Breast epithelium (tissue), 4 donors: ENCODE measurements at regions not wholly inside any gene's neighbourhood (a gene's known extent, or its start where the extent isn't known, plus 50 kb on each side); places are given as distances from the start of the nearest gene placed in this dataset.

ENCODE experiments used
- DNase-seq, 2 donors: peaks; one replicate each; pipeline ENCODE4 v3.0.0-alpha.2; 2019; ENCODE audit warnings: low spot score in 2 of 2
- H3K27ac ChIP-seq, 2 donors: fragments of 200-600 bp; sonication (generic) in 1 of 2; one replicate each; pipeline ENCODE4 v1.5.1; 2016 to 2019; ENCODE audit warnings: mild to moderate bottlenecking in 1 of 2
- H3K27me3 ChIP-seq, 2 donors: fragments of 200-600 bp; sonication (generic) in 1 of 2; one replicate each; pipeline versions ENCODE4 v1.5.1 to v1.6.0; 2017 to 2019; ENCODE audit warnings: control low read depth in 1 of 2, mild to moderate bottlenecking in 1 of 2
- H3K36me3 ChIP-seq: fragments of 200-600 bp; one replicate; pipeline ENCODE4 v1.5.1; 2019
- H3K4me1 ChIP-seq, 2 donors: fragments of 200-600 bp; sonication (generic); one replicate each; pipeline ENCODE4 v1.5.1; 2016 to 2019; ENCODE audit warnings: control low read depth in 1 of 2
- H3K4me3 ChIP-seq, 3 donors: fragments of 200-600 bp; sonication (generic); 1 replicate in 2 of 3; 2 replicates in 1 of 3; pipeline ENCODE4 v1.5.1; 2016 to 2019; ENCODE audit warnings: mild to moderate bottlenecking in 3 of 3, moderate library complexity in 2 of 3
- H3K9me3 ChIP-seq, 2 donors: fragments of 200-600 bp; sonication (generic) in 1 of 2; one replicate each; pipeline ENCODE4 v1.5.1; 2016 to 2019; ENCODE audit warnings: control low read depth in 1 of 2
- CTCF ChIP-seq, 3 donors: fragments of 450-650 bp; IDR thresholded peaks; one replicate each; pipeline ENCODE4 v1.5.1; 2016 to 2017; ENCODE audit warnings: antibody characterized with exemption in 3 of 3, mild to moderate bottlenecking in 3 of 3, moderate library complexity in 3 of 3
- POLR2A ChIP-seq: fragments of 450-650 bp; IDR thresholded peaks from one replicate; pipeline ENCODE4 v1.6.1; 2016; ENCODE audit warnings: antibody characterized with exemption, mild to moderate bottlenecking, moderate library complexity
- POLR2AphosphoS5 ChIP-seq, 3 donors: sonication (generic); formaldehyde crosslinking; IDR thresholded peaks; one replicate each; pipeline ENCODE4 v1.6.1; 2017; ENCODE audit warnings: antibody characterized with exemption in 3 of 3
- intact Hi-C: fragments of 100-400 bp; cut with DNase I; formaldehyde crosslinking; loops from one replicate; pipeline ENCODE4 v1.15.1; 2023; ENCODE audit warnings: low total_unique reads

DNA sequence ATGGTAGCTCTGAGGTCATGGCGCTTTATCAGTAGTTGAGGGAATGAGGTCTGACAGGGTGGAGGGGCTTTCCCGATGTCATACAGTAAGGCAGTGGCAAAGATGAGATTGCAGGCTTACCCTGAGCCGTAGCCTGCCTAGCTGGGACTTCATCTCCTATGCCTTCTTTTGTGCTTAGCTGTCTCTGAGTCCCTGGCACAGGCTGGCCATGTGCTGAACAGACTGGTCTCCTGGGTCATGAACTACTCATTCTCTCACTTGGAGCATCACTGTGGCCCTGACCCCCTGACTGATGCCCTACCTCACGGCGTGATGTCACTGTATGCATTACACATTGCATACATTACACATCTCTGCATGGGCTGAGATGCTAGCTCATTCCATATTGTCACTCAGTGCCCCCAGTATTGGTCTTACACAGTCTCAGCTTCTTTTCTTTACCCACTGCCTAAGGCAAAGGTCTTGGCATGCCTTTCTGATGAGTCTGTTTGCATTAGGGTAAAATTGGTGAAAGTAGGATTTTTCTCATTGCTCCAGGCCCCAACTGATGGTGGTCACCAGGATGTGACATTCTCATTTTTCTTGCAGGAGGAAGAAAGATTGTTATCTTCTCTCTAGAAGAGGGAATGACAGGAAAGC, 389.4 kb upstream of the CADM1 start:
- Histone ChIP-seq H3K9me3 (no peaks in the 10 kb centered on the region), H3K4me3 (no peak overlapping the region), H3K27ac (no peak overlapping the region), H3K36me3 (no peaks in the 10 kb centered on the region), H3K27me3 (no peaks in the 10 kb centered on the region), H3K4me1 (no peaks in the 10 kb centered on the region)
- TF ChIP-seq POLR2A (no peak), POLR2AphosphoS5 (IDR thresholded peaks at IDR 0.05) (no peak), CTCF (IDR thresholded peaks at IDR 0.05) (no peak)
- intact Hi-C loops: no loop called here
- no peak for DNase-seq

DNA sequence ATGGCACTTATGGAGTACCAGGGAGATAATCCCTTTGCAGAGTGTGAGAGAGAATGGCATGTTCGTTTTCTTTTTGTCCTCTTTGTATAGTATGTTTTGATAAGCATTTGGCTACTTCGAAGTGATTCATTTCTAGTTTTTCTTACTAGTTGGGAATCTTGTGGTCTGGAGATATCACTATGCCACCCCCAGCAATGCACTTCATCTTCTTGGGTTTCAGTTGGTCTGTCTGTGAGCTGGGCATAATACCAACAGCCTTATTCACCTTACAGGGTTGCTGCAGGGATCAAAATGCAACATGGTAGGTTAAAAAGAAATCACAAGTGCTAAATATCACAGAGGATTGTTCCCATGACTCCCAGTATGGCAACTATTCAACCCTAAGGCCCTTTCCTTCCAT, 387.8 kb upstream of the CADM1 start:
- intact Hi-C loops: no loop called here

GRCh38 chr11:115891581-115891980, 387.4 kb upstream of the CADM1 start:
- no peaks in the 10 kb centered on the region for H3K36me3 ChIP-seq
- DNase-seq: no peak
- H3K27me3 ChIP-seq: no peaks in the 10 kb centered on the region
- no peaks in the 10 kb centered on the region for H3K9me3 ChIP-seq
- intact Hi-C loops: no loop called here
- no peak overlapping the region for H3K27ac ChIP-seq
- no peak overlapping the region for H3K4me3 ChIP-seq
- no peaks in the 10 kb centered on the region for H3K4me1 ChIP-seq
- TF ChIP-seq CTCF (IDR thresholded peaks at IDR 0.05): no peak
- TF ChIP-seq POLR2AphosphoS5 (IDR thresholded peaks at IDR 0.05): no peak
- TF ChIP-seq POLR2A: no peak

More for the DNA sequence above, 387.8 kb upstream of the CADM1 start:
- Histone ChIP-seq H3K9me3 (no peaks in the 10 kb centered on the region), H3K36me3 (no peaks in the 10 kb centered on the region), H3K27ac (no peak overlapping the region), H3K27me3 (no peaks in the 10 kb centered on the region), H3K4me1 (no peaks in the 10 kb centered on the region), H3K4me3 (no peak overlapping the region)
- no peak for DNase-seq
- TF ChIP-seq POLR2AphosphoS5 (IDR thresholded peaks at IDR 0.05): no peak
- TF ChIP-seq CTCF (IDR thresholded peaks at IDR 0.05): no peak
- no peak for TF ChIP-seq POLR2A

DNA sequence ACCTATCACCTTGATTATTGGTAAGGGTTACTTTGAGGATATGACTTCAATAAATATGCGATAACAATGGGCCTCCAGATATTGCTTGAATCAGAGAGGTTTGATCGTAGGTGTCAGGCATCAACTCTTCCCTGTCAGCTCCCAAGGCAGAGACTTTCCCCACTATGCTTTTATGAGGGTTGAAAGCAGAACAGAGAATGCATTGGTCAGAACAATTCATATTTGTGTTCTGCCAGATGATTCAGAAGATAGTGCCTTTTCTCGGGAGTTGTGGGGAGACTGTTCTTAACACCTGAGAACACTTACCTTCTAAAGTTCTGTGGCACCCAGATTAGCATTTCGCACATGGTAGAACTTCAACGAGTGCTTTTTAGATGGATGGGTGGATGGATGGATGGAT, 386.3 kb upstream of the CADM1 start:
- Histone ChIP-seq H3K4me1 (no peaks in the 10 kb centered on the region), H3K4me3 (no peak overlapping the region), H3K27me3 (no peaks in the 10 kb centered on the region), H3K9me3 (no peaks in the 10 kb centered on the region), H3K27ac (no peak overlapping the region), H3K36me3 (no peaks in the 10 kb centered on the region)
- intact Hi-C loops: no loop called here
- TF ChIP-seq POLR2A (no peak), CTCF (IDR thresholded peaks at IDR 0.05) (no peak)
- DNase-seq: no peak

DNA sequence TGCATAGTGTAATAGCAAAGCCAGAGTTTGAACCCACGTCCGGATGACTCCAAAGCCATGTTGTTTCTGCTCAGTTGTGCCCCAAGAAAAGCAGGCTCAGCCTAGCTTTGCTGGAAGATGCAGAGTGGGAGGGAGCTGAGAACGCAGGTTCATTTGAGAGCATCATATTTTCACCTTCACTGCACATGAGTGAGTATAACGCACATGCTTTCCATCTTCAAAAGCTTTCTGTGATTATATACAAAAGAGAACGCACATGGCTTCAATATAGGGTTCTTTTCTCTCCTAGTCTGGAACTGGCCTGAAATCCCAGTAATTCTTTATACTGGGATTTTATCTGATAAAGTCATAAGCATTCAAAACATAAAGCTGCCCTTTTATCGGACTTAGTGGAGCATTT, 385.5 kb upstream of the CADM1 start:
- no peaks in the 10 kb centered on the region for H3K4me1 ChIP-seq
- no peak for DNase-seq
- H3K4me3 ChIP-seq: no peak overlapping the region
- no peaks in the 10 kb centered on the region for H3K36me3 ChIP-seq
- no peak overlapping the region for H3K27ac ChIP-seq
- intact Hi-C loops: no loop called here
- H3K9me3 ChIP-seq: no peaks in the 10 kb centered on the region
- TF ChIP-seq POLR2A: no peak
- TF ChIP-seq CTCF (IDR thresholded peaks at IDR 0.05): no peak
- TF ChIP-seq POLR2AphosphoS5 (IDR thresholded peaks at IDR 0.05): no peak
- H3K27me3 ChIP-seq: no peaks in the 10 kb centered on the region
